ENCODE measurements at regions not wholly inside any gene's neighbourhood (a gene's known extent, or its start where the extent isn't known, plus 50 kb on each side); places are given as distances from the start of the nearest gene placed in this dataset.

GRCh38 chr17:70288540-70289290 lies 119.4 kb downstream of the KCNJ2 start (continued):
- no peak for TF ChIP-seq E2F6 (IDR thresholded peaks at IDR 0.05)
